ENCODE measurements at regions not wholly inside any gene's neighbourhood (a gene's known extent, or its start where the extent isn't known, plus 50 kb on each side); places are given as distances from the start of the nearest gene placed in this dataset.

- TF ChIP-seq CTCF (IDR thresholded peaks at IDR 0.05; ENCODE audit: low read depth, low read length) (no peak), EZH2phosphoT487 (IDR thresholded peaks at IDR 0.05; ENCODE audit: low read depth) (no peak)
Observed at GRCh38 chr13:90701264-90701663, 646.2 kb upstream of the MIR17HG start.

All from OCI-LY3 (cell line).